ENCODE measurements at regions not wholly inside any gene's neighbourhood (a gene's known extent, or its start where the extent isn't known, plus 50 kb on each side); places are given as distances from the start of the nearest gene placed in this dataset.
"Not testable (repeated sequence)": the region's sequence is repeated elsewhere in the genome, so short reads cannot be mapped to it uniquely, and the experiment has no call there.

GRCh38 chr9:42931045-42931444, 747.6 kb downstream of the SPATA31A6 start:
- ATAC-seq; DNase-seq (ENCODE audit: low spot score): not testable (repeated sequence)

GRCh38 chr9:42937583-42938235, 754.2 kb downstream of the SPATA31A6 start:
- ATAC-seq, result peak; percentile 64
- DNase-seq (ENCODE audit: low spot score), result not testable (repeated sequence)

GRCh38 chr9:42947050-42947449, 763.6 kb downstream of the SPATA31A6 start:
- ATAC-seq; DNase-seq (ENCODE audit: low spot score): not testable (repeated sequence)

- not testable (repeated sequence) for DNase-seq (ENCODE audit: low spot score); ATAC-seq
Measured at GRCh38 chr9:42951239-42951638, 767.8 kb downstream of the SPATA31A6 start.

- not testable (repeated sequence) for DNase-seq (ENCODE audit: low spot score); ATAC-seq
Measured at GRCh38 chr9:42965155-42965554, 781.7 kb downstream of the SPATA31A6 start.

GRCh38 chr9:42971872-42972271, 788.4 kb downstream of the SPATA31A6 start:
- DNase-seq (ENCODE audit: low spot score); ATAC-seq: not testable (repeated sequence)

- ATAC-seq; DNase-seq (ENCODE audit: low spot score): not testable (repeated sequence)
Measured at GRCh38 chr9:42974725-42975124, 791.3 kb downstream of the SPATA31A6 start.

GRCh38 chr9:42984761-42985160, 801.3 kb downstream of the SPATA31A6 start:
- not testable (repeated sequence) for DNase-seq (ENCODE audit: low spot score); ATAC-seq
